ENCODE measurements at regions not wholly inside any gene's neighbourhood (a gene's known extent, or its start where the extent isn't known, plus 50 kb on each side); places are given as distances from the start of the nearest gene placed in this dataset.

DNA sequence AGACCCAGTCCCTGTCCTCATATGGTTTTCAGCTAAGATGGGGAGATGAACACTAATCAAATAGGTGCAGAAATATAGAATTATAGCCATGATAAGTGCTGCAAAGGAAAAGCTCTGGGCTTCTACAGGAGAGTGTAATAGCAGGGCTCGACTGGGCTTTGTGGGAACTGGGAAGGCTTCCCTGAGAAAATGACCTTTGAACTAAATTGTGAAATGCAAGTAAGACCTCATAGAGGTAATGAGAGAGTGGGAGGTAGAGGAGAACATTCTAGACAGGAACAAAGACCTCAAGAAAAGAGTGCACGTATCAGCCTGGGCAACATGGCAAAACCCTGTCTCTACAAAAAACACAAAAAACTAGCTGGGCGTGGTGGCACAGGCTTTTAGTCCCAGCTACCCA is 231.6 kb downstream of the ABHD5 start:
- in situ Hi-C loops (cut with HindIII; ENCODE audit: low pct_unique_long_range_greater_than_20kb, low sequenced_read_pairs), result no loop called here
- CTCF ChIA-PET, result no interaction called here

GRCh38 chr3:43923104-43923882 is 232.6 kb downstream of the ABHD5 start:
- BruUV-seq (replicated peaks), result no TSS peak
- Histone ChIP-seq H3K36me3 (ENCODE audit: control insufficient read depth, insufficient read depth, low read length) (no peaks in the 10 kb centered on the region), H3K4me3 (ENCODE audit: low read depth in 2 of 2, low read length in 2 of 2) (no peak overlapping the region), H3K27me3 (ENCODE audit: control insufficient read depth, insufficient read depth, low read length) (peaks cover 2% of the 10 kb centered on the region; the same call in 1 of the 2 replicates), H3K9me3 (ENCODE audit: control insufficient read depth, insufficient read depth, low read depth, low read length) (no peaks in the 10 kb centered on the region), H3K4me1 (ENCODE audit: control insufficient read depth, insufficient read depth, low read length) (no peaks in the 10 kb centered on the region), H3K27ac (ENCODE audit: low read length) (no peak overlapping the region)
- intact Hi-C loops (cut with micrococcal nuclease; ENCODE audit: unreplicated experiment) (no loop called here), in situ Hi-C loops (cut with HindIII; ENCODE audit: low pct_unique_long_range_greater_than_20kb, low sequenced_read_pairs) (no loop called here)
- CTCF ChIA-PET, result no interaction called here
- ATAC-seq (no peak), DNase-seq (ENCODE audit: low read depth, low spot score) (no peak)
- TF ChIP-seq TCF7L2 (IDR thresholded peaks at IDR 0.05; ENCODE audit: low read depth, low read length), result no peak
- TF ChIP-seq POLR2AphosphoS5 (IDR thresholded peaks at IDR 0.05; ENCODE audit: low read depth, low read length), result no peak
- no peak for TF ChIP-seq REST (IDR thresholded peaks at IDR 0.05; ENCODE audit: insufficient read depth in 1 of 2, low read depth in 2 of 2, low read length in 1 of 2)
- no peak for TF ChIP-seq SIN3A (IDR thresholded peaks at IDR 0.05; ENCODE audit: borderline replicate concordance, insufficient read depth, low read depth, low read length)
- TF ChIP-seq CTCF (IDR thresholded peaks at IDR 0.05), result no peak
- POLR2A ChIA-PET, result no interaction called here

More for the DNA sequence above, 231.6 kb downstream of the ABHD5 start:
- TF ChIP-seq REST (IDR thresholded peaks at IDR 0.05; ENCODE audit: insufficient read depth in 1 of 2, low read depth in 2 of 2, low read length in 1 of 2), result no peak
- DNase-seq (ENCODE audit: low read depth, low spot score) (no peak), ATAC-seq (no peak)
- Histone ChIP-seq H3K36me3 (ENCODE audit: control insufficient read depth, insufficient read depth, low read length) (no peaks in the 10 kb centered on the region), H3K27ac (ENCODE audit: low read length) (no peak overlapping the region), H3K4me3 (ENCODE audit: low read depth in 2 of 2, low read length in 2 of 2) (no peak overlapping the region), H3K4me1 (ENCODE audit: control insufficient read depth, insufficient read depth, low read length) (no peaks in the 10 kb centered on the region), H3K27me3 (ENCODE audit: control insufficient read depth, insufficient read depth, low read length) (peaks cover 2% of the 10 kb centered on the region; the same call in 1 of the 2 replicates), H3K9me3 (ENCODE audit: control insufficient read depth, insufficient read depth, low read depth, low read length) (no peaks in the 10 kb centered on the region)
- intact Hi-C loops (cut with micrococcal nuclease; ENCODE audit: unreplicated experiment), result no loop called here
- POLR2A ChIA-PET, result no interaction called here
- no TSS peak for BruUV-seq (replicated peaks)

Measured in Panc1 (cell line).